A549 (cell line): ENCODE measurements at regions not wholly inside any gene's neighbourhood (a gene's known extent, or its start where the extent isn't known, plus 50 kb on each side); places are given as distances from the start of the nearest gene placed in this dataset.
A peak's percentile ranks its signal among the peaks of the same experiment; 100 is the strongest.

ENCODE experiments used
- BHLHE40 ChIP-seq: IDR thresholded peaks from 2 replicates; pipeline ENCODE4 v1.6.1; 2012; ENCODE audit warnings: low read depth, low read length, inconsistent platforms
- CTCF ChIP-seq: fragments of >200 bp; sonication (Bioruptor Twin); formaldehyde crosslinking; IDR thresholded peaks from 3 replicates; pipeline ENCODE4 v1.5.1; 2016
- E2F6 ChIP-seq: IDR thresholded peaks from 2 replicates; pipeline ENCODE4 v1.6.1; 2012; ENCODE audit warnings: low read depth, borderline replicate concordance
- JUNB ChIP-seq: fragments of >200 bp; sonication (Bioruptor Twin); formaldehyde crosslinking; IDR thresholded peaks from 2 replicates; pipeline ENCODE4 v1.6.1; 2016
- KDM5A ChIP-seq: fragments of 200-600 bp; sonication (generic); IDR thresholded peaks from 2 replicates; pipeline ENCODE4 v1.6.1; 2016; ENCODE audit warnings: antibody characterized with exemption, mild to moderate bottlenecking
- SMC3 ChIP-seq: fragments of >200 bp; sonication (Bioruptor Twin); formaldehyde crosslinking; IDR thresholded peaks from 3 replicates; pipeline ENCODE4 v1.6.1; 2018; ENCODE audit warnings: inconsistent platforms

GRCh38 chr18:62637807-62638687, 77.3 kb upstream of the PHLPP1 start:
- TF ChIP-seq E2F6, result no peak
- peak; percentile 36; the same call in 2 of the 3 replicates for TF ChIP-seq CTCF
- peak; percentile 31; the same call in 1 of the 3 replicates for TF ChIP-seq SMC3
- no peak for TF ChIP-seq JUNB
- no peak for TF ChIP-seq KDM5A
- TF ChIP-seq BHLHE40, result no peak
